Loucy (cell line): ENCODE measurements at regions not wholly inside any gene's neighbourhood (a gene's known extent, or its start where the extent isn't known, plus 50 kb on each side); places are given as distances from the start of the nearest gene placed in this dataset.

Source experiments
- CTCF ChIP-seq: fragments of 200-600 bp; sonication (generic); conservative IDR thresholded peaks from 2 replicates; pipeline ENCODE4 v1.5.1; 2014; ENCODE audit warnings: mild to moderate bottlenecking, antibody characterized with exemption, low read length
- EZH2phosphoT487 ChIP-seq: fragments of 200-600 bp; IDR thresholded peaks from 2 replicates; pipeline ENCODE4 v1.6.1; 2018; ENCODE audit warnings: antibody characterized with exemption, mild to moderate bottlenecking, moderate library complexity, borderline replicate concordance

- TF ChIP-seq CTCF (no peak), EZH2phosphoT487 (no peak)
These were observed 496.4 kb upstream of the MDFIC2 start for GRCh38 chr3:70808881-70809280.
